ENCODE measurements at regions not wholly inside any gene's neighbourhood (a gene's known extent, or its start where the extent isn't known, plus 50 kb on each side); places are given as distances from the start of the nearest gene placed in this dataset.

- TF ChIP-seq CTCF (IDR thresholded peaks at IDR 0.05): no peak
- TF ChIP-seq POLR2A (IDR thresholded peaks at IDR 0.05): no peak
These were observed 149.8 kb upstream of the BNIP2 start for GRCh38 chr15:59838900-59839299.

All from right lobe of liver (tissue), 4 donors.